ENCODE measurements at regions not wholly inside any gene's neighbourhood (a gene's known extent, or its start where the extent isn't known, plus 50 kb on each side); places are given as distances from the start of the nearest gene placed in this dataset.

- TF ChIP-seq HIC2 (CRISPR knock-in tag; IDR thresholded peaks at IDR 0.05; ENCODE audit: low read depth) (no peak), STAT6 (CRISPR knock-in tag; IDR thresholded peaks at IDR 0.05; ENCODE audit: borderline replicate concordance) (no peak), ZNF256 (CRISPR knock-in tag; conservative IDR thresholded peaks at IDR 0.05) (no peak), SNAI1 (CRISPR knock-in tag; IDR thresholded peaks at IDR 0.05; ENCODE audit: borderline replicate concordance) (no peak), CCDC6 (CRISPR knock-in tag; IDR thresholded peaks at IDR 0.05) (no peak), FOXO1 (CRISPR knock-in tag; IDR thresholded peaks at IDR 0.05) (no peak), EP300 (IDR thresholded peaks at IDR 0.05; ENCODE audit: low read depth in 2 of 2, low read length in 2 of 2) (no peak), EP300 (CRISPR knock-in tag; IDR thresholded peaks at IDR 0.05; ENCODE audit: borderline replicate concordance) (no peak), ATRX (CRISPR knock-in tag; IDR thresholded peaks at IDR 0.05; ENCODE audit: borderline replicate concordance) (no peak), ZBTB37 (CRISPR knock-in tag; IDR thresholded peaks at IDR 0.05) (no peak), NFE2 (CRISPR knock-in tag; IDR thresholded peaks at IDR 0.05) (no peak), POLR2AphosphoS2 (IDR thresholded peaks at IDR 0.05; ENCODE audit: low read depth, low read length) (no peak), E2F5 (CRISPR knock-in tag; conservative IDR thresholded peaks at IDR 0.05) (no peak)
Observed at GRCh38 chr15:58334803-58335202, 97.0 kb upstream of the LIPC start (continued).
